ENCODE measurements at regions not wholly inside any gene's neighbourhood (a gene's known extent, or its start where the extent isn't known, plus 50 kb on each side); places are given as distances from the start of the nearest gene placed in this dataset.

DNA sequence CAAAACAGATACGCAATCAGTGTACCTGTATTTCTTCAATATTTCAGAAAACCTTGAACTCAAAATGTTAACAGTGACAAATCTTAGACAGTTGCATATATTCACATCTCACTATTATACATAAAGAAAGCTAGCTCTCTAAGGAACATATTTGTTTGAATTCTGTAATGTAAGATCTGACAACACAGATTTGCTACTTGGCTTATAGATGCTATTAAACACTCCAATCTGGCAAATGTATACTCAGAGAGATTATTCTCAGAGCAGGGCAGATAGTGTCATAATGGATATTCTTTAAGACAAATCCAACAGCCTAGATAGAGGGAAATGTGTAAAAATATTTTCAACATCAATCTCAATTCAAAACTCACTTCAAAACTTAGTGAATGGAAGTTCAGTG is 794.5 kb upstream of the CDH9 start:
- Mint-ChIP-seq H3K4me3 (no peak overlapping the region), H3K4me1 (no peaks in the 10 kb centered on the region), H3K27me3 (ENCODE audit: low read depth in 2 of 2) (no peaks in the 10 kb centered on the region), H3K9me3 (peaks cover 16 to 28% of the 10 kb centered on the region in 2 donors), H3K36me3 (peaks cover 18% of the 10 kb centered on the region), H3K27ac (no peak overlapping the region)
- H3K36me3 ChIP-seq (ENCODE audit: control insufficient read depth, insufficient read depth, low read length): no peaks in the 10 kb centered on the region
- 100% methylated on average over 1 of the region's 1 CpG for WGBS (ENCODE audit: insufficient coverage)
- H3K27me3 ChIP-seq (ENCODE audit: control insufficient read depth, insufficient read depth, low read length): no peaks in the 10 kb centered on the region
- intact Hi-C loops (cut with micrococcal nuclease): no loop called here
- DNase-seq (no peak), ATAC-seq (no peak)
- no peak overlapping the region for H3K27ac ChIP-seq (ENCODE audit: low read length)
- no peaks in the 10 kb centered on the region for H3K4me1 ChIP-seq (ENCODE audit: control insufficient read depth, insufficient read depth, low read length)
- no peak overlapping the region for H3K4me3 ChIP-seq (ENCODE audit: low read length)
- H3K9me3 ChIP-seq (ENCODE audit: control insufficient read depth, insufficient read depth, low read length): peaks cover 10% of the 10 kb centered on the region
- TF ChIP-seq CTCF (IDR thresholded peaks at IDR 0.05): no peak

- H3K4me3 ChIP-seq (ENCODE audit: low read length): no peak overlapping the region
- no peaks in the 10 kb centered on the region for H3K4me1 ChIP-seq (ENCODE audit: control insufficient read depth, insufficient read depth, low read length)
- no peak for TF ChIP-seq CTCF (IDR thresholded peaks at IDR 0.05)
- Mint-ChIP-seq H3K9me3 (peaks cover 5 to 18% of the 10 kb centered on the region in 2 donors), H3K36me3 (peaks cover 8% of the 10 kb centered on the region), H3K27ac (no peak overlapping the region), H3K4me1 (no peaks in the 10 kb centered on the region), H3K27me3 (ENCODE audit: low read depth in 2 of 2) (no peaks in the 10 kb centered on the region), H3K4me3 (no peak overlapping the region)
- no CpG with 5 or more reads among the region's 2 CpGs for WGBS (ENCODE audit: insufficient coverage)
- intact Hi-C loops (cut with micrococcal nuclease): no loop called here
- ATAC-seq: no peak
- no peaks in the 10 kb centered on the region for H3K36me3 ChIP-seq (ENCODE audit: control insufficient read depth, insufficient read depth, low read length)
- H3K27ac ChIP-seq (ENCODE audit: low read length): no peak overlapping the region
- no peaks in the 10 kb centered on the region for H3K27me3 ChIP-seq (ENCODE audit: control insufficient read depth, insufficient read depth, low read length)
- no peak for DNase-seq
- H3K9me3 ChIP-seq (ENCODE audit: control insufficient read depth, insufficient read depth, low read length): peaks cover 5% of the 10 kb centered on the region
Observed at GRCh38 chr5:27830546-27830945, 792.2 kb upstream of the CDH9 start.

- Histone ChIP-seq H3K27me3 (ENCODE audit: control insufficient read depth, insufficient read depth, low read length) (no peaks in the 10 kb centered on the region), H3K27ac (ENCODE audit: low read length) (no peak overlapping the region), H3K36me3 (ENCODE audit: control insufficient read depth, insufficient read depth, low read length) (no peaks in the 10 kb centered on the region), H3K4me1 (ENCODE audit: control insufficient read depth, insufficient read depth, low read length) (no peaks in the 10 kb centered on the region), H3K4me3 (ENCODE audit: low read length) (no peak overlapping the region), H3K9me3 (ENCODE audit: control insufficient read depth, insufficient read depth, low read length) (peaks cover 4% of the 10 kb centered on the region)
- peaks cover 18% of the 10 kb centered on the region for H3K36me3 Mint-ChIP-seq
- no peak for TF ChIP-seq CTCF (IDR thresholded peaks at IDR 0.05)
- 38% methylated on average over 2 of the region's 2 CpGs for WGBS (ENCODE audit: insufficient coverage)
- no peak for DNase-seq
- H3K4me3 Mint-ChIP-seq: no peak overlapping the region
- no peaks in the 10 kb centered on the region for H3K4me1 Mint-ChIP-seq
- H3K27me3 Mint-ChIP-seq (ENCODE audit: low read depth in 2 of 2): no peaks in the 10 kb centered on the region
- H3K27ac Mint-ChIP-seq: no peak overlapping the region
- ATAC-seq: no peak
- intact Hi-C loops (cut with micrococcal nuclease): no loop called here
- H3K9me3 Mint-ChIP-seq: peaks cover 16 to 17% of the 10 kb centered on the region in 2 donors
Observed at GRCh38 chr5:27821681-27822080, 783.3 kb upstream of the CDH9 start.

GRCh38 chr5:27818888-27819287 is 780.5 kb upstream of the CDH9 start:
- Histone ChIP-seq H3K4me1 (ENCODE audit: control insufficient read depth, insufficient read depth, low read length) (no peaks in the 10 kb centered on the region), H3K9me3 (ENCODE audit: control insufficient read depth, insufficient read depth, low read length) (peaks cover 9% of the 10 kb centered on the region), H3K27ac (ENCODE audit: low read length) (no peak overlapping the region), H3K4me3 (ENCODE audit: low read length) (no peak overlapping the region), H3K36me3 (ENCODE audit: control insufficient read depth, insufficient read depth, low read length) (no peaks in the 10 kb centered on the region), H3K27me3 (ENCODE audit: control insufficient read depth, insufficient read depth, low read length) (no peaks in the 10 kb centered on the region)
- no peak overlapping the region for H3K27ac Mint-ChIP-seq
- H3K36me3 Mint-ChIP-seq: peaks cover 21% of the 10 kb centered on the region
- H3K9me3 Mint-ChIP-seq: peaks cover 22 to 24% of the 10 kb centered on the region in 2 donors
- intact Hi-C loops (cut with micrococcal nuclease): no loop called here
- H3K4me3 Mint-ChIP-seq: no peak overlapping the region
- DNase-seq (no peak), ATAC-seq (no peak)
- no peaks in the 10 kb centered on the region for H3K27me3 Mint-ChIP-seq (ENCODE audit: low read depth in 2 of 2)
- TF ChIP-seq CTCF (IDR thresholded peaks at IDR 0.05): no peak
- no peaks in the 10 kb centered on the region for H3K4me1 Mint-ChIP-seq
- WGBS (ENCODE audit: insufficient coverage): no CpG with 5 or more reads among the region's 1 CpG
